NCI-H526 treated with DMSO at 0.1 percent for 48 hours (cell line): ENCODE measurements at regions not wholly inside any gene's neighbourhood (a gene's known extent, or its start where the extent isn't known, plus 50 kb on each side); places are given as distances from the start of the nearest gene placed in this dataset.

Source experiments
- DNase-seq: peaks from one replicate; lab custom pipeline; 2025; lab: John Stamatoyannopoulos, UW

DNA sequence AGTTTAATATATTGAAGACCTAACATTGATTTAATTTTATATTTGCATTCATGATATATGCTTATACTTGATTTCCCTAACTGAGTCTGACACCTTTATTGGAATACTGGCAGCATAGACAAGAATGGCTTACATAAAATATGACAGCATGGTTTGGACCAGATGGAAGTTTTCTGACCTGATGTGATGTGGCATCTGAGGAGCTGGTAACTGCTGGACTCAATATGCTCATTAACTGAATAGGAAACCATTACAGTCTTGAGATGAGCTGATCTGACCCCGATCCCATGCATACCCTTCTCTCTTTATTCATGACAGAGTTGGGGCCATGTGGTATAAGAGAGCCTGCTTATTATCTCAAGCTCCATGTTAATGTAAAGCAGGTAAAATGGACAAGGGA is 604.8 kb upstream of the SEL1L start:
- no peak for DNase-seq

DNA sequence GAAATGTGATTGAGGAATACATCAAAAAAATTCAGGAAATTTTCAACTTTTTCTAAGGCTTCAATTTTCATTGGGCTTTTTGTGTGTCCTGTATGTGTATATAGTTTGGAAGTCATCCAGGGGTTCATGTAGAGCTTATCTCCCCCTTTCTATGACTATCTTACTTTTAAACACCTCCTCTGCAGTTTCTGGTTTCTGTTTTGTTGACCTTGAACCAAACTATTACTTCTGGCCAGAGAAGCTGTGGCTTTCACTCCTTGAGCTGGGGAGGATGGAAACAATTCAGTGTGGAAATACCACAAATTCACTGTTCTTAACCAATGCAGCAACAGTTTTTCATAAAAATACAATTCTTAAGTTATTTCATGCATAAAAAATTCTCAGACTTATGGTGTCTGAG is 613.2 kb upstream of the SEL1L start:
- no peak for DNase-seq

DNA sequence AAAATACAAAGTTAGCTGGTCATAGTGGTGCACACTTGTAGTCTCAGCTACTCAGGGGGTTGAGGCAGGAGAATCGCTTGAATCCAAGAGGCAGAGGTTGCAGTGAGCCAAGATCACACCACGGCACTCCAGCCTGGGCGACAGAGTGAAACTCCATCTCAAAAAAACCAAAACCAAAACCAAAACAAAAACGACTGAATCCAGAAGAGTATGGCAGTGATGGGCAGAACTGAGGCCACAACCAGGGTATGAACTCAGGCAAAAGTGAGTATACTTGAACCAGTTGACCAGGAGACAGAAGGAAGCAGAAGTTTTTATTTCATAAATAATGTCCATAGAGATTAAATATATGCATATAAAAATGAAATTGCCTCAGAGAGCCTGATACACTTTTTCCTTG is 620.0 kb upstream of the SEL1L start:
- no peak for DNase-seq

- DNase-seq: no peak
Observed at GRCh38 chr14:82159624-82160023, 626.0 kb upstream of the SEL1L start.

- DNase-seq: no peak
Observed at GRCh38 chr14:82180139-82180538, 646.5 kb upstream of the SEL1L start.

DNA sequence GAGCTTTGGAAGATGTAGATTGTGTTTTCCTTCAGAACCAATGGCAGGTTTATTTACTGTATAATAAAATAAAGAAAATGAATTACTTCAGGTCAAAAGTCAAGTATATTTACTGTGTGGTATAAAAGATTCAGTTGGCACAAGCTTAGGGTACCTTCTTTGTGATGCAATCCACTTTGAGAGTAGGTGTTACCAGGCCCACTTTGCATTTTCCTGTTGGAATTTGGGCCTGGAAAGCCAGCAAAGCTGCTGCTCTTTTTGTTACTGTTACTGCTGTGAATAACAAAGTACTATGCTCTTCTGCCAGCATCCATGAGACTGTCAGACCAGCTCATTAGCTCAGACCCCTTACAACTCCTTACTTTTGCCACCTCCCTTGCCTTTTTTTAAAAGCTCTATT is 649.0 kb upstream of the SEL1L start:
- no peak for DNase-seq

DNA sequence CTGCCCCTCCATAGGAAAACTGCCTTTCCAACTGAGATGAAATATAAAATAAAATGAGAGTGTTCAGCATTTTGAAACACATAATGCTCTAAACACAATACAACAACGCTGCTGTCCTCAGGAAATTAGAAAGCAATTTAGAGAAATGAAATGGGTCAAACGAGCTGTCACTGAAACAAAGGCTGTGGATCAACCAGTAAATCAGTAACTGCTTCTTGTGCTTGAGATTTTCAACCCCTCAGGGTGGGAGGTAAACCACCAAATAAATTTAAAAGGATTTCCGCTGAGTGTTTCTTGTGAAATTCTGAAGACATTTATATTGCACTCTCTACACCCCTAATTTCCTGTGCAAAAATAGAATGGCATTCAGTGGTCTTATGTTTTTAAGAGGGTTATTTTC is 657.1 kb upstream of the SEL1L start:
- DNase-seq: no peak

GRCh38 chr14:82192387-82192786 is 658.7 kb upstream of the SEL1L start:
- no peak for DNase-seq

DNA sequence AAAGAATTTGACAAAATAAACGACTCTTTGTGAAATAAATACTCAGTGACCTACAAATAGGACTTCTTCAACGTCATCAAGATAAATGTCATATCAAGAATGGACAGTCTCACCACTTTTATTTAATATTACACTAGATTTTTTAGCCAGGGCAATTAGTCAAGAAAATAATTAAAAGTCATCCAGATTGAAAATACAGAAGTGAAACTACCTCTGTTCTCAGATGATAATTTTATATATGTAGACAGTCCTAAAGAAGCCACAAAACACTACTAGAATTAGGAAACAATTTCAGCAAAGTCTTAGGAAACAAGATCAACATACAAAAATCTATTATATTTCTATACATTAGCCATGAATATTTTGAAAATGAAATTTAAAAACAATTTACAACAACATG is 689.6 kb upstream of the SEL1L start:
- no peak for DNase-seq

GRCh38 chr14:82224610-82225009 is 691.0 kb upstream of the SEL1L start:
- DNase-seq: no peak

DNA sequence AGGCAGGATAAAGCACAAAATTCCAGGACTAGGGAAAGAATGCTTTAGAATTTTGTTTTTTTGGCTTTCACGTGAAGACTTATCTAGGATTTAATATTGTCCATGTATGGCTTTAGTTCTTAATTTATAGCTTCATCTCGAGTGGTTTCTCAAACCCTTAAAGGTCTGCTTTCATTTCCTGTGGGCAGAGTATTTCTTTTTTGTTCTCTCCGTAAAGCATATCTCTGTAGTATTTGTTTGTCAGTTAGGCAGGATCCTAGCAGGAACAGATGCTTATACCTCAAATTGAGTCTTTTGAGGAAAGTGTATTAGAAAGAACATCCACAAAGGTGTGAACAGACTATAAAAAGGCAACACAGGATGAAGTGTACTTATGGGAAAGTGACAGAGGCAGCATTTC is 697.1 kb upstream of the SEL1L start:
- DNase-seq: no peak

DNA sequence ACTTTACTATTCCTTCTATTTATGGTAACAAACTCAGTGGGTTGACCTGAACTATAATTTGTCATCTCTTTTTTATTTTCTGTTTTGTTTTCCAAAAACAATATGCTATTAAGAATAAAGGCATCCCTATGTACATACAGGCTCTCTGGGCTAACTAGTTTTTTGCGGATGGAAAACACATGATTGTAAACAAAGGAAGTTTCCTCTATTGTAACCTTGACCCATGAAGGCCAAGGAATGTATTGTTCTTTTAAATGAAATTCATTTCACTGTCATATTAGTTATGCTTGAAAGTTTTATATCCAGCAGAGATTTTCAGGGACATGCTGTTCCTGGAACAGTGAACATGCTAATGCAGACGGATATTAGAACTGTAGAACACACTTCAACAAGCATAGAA is 705.0 kb upstream of the SEL1L start:
- no peak for DNase-seq

DNA sequence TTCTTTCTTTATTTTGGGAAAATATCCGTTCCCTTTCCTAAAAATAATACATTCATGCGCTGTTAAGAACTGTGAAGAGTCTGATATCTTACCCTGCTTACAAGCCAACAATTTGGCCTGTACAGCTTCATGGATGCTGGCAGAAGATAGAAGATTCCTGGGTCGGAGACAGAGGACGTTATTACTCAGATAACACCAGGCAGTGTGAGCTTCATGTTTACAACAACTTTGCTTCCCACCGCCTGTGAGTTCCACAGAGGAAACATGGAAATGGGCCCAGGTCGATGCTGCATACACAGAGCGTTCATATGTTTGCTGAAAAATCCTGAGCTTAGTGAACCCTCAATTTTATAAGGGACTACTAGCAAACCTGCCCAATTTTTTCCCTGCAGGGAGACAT is 705.6 kb upstream of the SEL1L start:
- DNase-seq: no peak

- no peak for DNase-seq
Observed at GRCh38 chr14:82244791-82245190, 711.1 kb upstream of the SEL1L start.

DNA sequence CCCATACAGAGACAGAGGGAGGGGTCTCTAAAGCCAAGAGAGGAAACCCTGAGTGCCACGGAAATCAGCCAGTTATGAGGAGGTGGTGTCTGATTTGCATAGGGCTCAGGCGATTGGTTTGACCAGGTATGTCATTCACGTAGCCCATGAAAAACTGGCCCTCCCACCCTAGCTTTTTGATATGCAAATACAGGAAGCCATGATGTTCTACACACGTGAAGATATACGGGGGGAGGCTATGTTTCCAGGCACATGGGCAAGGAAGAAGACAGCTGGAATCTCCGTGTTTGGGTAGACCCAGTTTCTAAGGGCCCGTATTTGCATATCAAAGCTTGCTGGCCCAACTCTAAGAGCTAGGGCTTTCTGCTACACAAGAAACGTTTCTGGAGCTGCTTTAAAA is 717.8 kb upstream of the SEL1L start:
- DNase-seq: no peak

DNA sequence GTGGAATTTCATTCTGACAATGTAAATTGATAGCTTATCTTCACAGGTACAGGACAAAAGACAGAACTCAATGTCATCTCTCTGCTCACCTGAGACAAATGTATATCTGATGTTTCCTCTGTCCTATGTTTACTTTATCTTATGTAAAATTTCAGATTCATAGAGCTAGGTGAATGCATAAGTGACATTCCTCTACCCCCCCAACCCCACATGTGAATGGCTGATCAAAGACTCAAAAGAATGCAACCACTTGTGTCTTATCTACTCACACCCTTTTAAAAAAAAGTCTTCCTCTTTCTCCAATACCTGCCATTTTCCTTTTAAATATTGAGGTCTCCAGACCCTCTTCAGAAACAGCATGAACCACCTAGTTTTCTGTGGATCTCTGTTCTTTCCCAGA is 736.6 kb upstream of the SEL1L start:
- DNase-seq: no peak

GRCh38 chr14:82298811-82299210 is 765.2 kb upstream of the SEL1L start:
- DNase-seq: no peak

GRCh38 chr14:82309199-82309598 is 775.5 kb upstream of the SEL1L start:
- DNase-seq: no peak

GRCh38 chr14:82313889-82314288 is 780.2 kb upstream of the SEL1L start:
- DNase-seq: no peak

DNA sequence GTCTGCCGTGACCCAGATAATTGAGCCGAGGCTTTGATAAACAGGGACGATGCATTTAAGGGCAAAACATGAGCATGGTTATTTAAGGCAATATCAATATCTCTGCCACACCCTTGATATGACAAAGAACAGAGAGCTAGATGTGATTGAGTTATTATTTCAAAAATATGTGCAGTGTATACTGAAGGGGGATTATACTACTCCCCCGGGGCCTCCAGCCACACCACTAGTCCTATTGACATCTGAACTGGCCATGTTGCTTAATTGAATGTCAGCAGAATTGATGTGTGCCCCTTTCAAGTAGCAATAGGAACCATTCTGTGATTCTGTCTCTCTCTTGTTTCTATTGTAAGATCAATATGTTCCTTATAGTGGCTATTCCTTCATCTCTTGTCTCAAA is 794.8 kb upstream of the SEL1L start:
- DNase-seq: no peak

DNA sequence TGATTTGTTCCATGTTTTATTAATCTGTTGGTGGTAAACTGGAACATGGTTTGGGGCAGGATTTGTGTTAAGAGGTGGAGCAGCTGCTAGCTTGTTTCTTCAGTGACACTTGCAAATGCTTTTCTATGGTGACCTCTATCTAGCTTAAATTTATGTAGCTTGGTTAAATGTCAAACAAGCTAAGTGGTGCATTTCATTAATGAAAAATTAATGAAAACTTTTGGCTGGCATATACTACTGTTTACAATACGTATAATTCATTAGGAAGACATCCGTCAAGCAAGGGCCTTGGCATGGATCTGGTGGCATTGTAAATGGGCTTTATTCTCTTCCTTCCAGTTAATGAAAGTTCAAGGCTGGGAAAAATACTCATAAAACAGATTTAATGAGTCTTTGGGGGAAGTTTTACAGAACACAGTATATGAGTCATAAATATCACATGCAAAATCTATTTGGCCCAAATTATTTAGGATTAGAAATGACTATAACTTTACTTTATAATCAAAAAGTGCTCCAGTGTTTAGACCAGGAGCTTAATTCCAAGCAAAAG is 807.7 kb upstream of the SEL1L start:
- DNase-seq: no peak

DNA sequence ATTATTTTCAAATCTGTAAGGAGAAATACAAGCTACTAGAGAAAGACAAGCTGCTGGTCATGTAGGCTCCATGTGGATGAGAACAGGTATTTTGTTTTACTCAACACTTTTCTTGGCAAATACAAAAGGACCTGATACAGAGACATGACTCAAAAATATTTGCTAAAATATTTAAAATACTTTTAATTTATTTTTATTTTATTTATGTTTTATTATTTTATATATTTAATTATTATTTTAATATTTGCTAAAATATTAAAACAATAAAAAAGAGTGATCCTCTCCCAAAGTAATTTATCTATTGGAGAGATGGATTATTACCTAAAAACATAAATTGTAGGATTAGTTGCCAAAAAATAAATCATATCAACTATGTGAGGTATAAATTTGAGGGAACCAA is 808.9 kb upstream of the SEL1L start:
- DNase-seq: no peak

- DNase-seq: no peak
Observed at GRCh38 chr14:82345184-82345583, 811.5 kb upstream of the SEL1L start.

DNA sequence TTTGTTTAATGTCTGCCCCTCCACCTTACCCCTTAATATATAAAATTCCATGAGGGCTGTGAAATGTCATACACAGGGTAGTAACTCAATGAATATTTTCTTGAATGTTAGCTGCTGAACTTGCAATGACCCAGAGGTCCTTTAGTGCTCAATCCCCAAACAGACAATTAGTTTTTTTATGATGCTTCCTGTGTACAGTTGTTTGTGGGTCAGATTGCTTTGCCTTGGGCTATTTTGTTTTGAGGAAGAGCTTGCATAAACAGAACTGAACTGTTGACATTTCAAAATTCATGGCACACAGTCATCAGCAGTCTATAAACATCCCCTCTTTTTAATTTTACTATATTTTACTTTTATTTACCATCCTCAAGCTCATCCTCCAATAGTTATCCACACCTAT is 820.5 kb upstream of the SEL1L start:
- no peak for DNase-seq

GRCh38 chr14:82359201-82359600 is 825.5 kb upstream of the SEL1L start:
- no peak for DNase-seq
